VCaP (cell line): ENCODE measurements at regions not wholly inside any gene's neighbourhood (a gene's known extent, or its start where the extent isn't known, plus 50 kb on each side); places are given as distances from the start of the nearest gene placed in this dataset.

Experiments
- H3K27ac ChIP-seq: fragments of 450-650 bp; 2 replicates; pipeline ENCODE4 v1.5.1; 2017
- TF ChIP-seq, protein P1 (sequence below): fragments of 450-650 bp; conservative IDR thresholded peaks from 2 replicates; pipeline ENCODE4 v1.5.1; 2017; ENCODE audit warnings: mild to moderate bottlenecking, moderate library complexity

DNA sequence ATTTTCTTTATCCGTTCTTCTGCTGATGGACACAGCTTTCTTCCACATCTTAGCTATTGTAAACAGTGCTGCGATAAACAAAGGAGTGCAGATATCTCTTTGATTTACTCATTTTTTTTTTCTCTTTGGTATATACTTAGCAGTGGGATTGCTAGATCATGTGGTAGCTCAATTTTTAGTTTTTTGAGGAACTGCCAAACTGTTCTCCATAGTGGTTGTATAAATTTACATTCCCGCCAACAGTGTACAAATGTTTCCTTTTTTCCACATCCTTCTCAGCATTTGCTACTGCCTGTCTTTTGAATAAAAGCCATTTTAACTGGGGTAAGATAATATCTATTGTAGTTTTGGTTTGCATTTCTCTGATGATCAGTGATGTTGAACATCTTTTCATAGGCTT, 196.8 kb upstream of the ZNF717 start:
- TF ChIP-seq, protein P1, sequence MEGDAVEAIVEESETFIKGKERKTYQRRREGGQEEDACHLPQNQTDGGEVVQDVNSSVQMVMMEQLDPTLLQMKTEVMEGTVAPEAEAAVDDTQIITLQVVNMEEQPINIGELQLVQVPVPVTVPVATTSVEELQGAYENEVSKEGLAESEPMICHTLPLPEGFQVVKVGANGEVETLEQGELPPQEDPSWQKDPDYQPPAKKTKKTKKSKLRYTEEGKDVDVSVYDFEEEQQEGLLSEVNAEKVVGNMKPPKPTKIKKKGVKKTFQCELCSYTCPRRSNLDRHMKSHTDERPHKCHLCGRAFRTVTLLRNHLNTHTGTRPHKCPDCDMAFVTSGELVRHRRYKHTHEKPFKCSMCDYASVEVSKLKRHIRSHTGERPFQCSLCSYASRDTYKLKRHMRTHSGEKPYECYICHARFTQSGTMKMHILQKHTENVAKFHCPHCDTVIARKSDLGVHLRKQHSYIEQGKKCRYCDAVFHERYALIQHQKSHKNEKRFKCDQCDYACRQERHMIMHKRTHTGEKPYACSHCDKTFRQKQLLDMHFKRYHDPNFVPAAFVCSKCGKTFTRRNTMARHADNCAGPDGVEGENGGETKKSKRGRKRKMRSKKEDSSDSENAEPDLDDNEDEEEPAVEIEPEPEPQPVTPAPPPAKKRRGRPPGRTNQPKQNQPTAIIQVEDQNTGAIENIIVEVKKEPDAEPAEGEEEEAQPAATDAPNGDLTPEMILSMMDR, result no peak
- no peak overlapping the region for H3K27ac ChIP-seq

DNA sequence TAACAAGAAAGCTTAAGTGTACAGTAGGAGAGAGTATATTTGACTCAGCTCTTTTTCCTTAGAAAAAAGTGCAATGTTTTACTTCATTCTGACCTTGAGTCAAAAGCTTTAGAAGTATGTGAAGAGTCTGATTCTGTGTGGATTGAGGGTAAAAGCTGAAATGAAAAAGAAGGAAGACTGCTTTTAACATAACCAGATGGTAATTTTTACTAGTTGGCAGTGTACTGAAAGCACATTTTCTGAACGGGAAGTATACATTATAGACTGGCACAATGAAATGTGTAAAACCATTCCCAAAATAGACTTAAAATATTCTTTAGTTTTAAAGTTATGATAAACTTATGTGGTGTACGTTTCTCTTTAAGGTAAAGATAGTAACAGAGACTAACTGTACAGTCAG, 197.8 kb upstream of the ZNF717 start:
- no peak overlapping the region for H3K27ac ChIP-seq
- TF ChIP-seq, protein P1, result no peak

DNA sequence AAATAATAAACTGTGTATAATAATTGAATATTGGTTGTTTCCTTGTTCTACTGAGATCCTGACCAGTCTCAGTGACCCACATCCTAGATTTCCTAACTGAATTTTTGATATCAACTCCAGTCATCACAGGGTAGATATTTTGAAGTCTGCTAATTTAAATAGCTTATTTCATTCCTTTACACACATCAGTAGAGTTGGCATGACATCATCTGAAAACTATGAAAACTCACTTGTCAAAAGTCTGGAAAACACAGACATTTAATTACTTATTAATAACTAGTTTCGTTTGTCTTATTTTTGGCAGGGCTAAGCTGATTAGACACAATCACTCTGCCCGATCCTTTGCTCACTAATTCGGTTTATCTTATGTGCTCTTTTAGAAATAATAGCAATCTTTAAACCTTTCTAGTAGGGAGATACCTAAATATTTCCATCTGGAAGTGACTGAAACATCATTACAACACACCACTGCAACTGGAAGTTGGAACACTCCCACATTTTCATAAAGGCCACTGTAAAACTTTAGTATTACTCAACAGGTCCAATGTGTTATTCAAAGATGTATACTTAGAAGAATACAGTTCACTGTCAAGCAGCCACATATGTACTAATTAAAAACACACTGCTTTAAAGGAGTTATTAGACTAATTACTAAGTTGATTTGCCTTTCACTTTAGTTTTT, 198.4 kb upstream of the ZNF717 start:
- TF ChIP-seq, protein P1, result no peak

DNA sequence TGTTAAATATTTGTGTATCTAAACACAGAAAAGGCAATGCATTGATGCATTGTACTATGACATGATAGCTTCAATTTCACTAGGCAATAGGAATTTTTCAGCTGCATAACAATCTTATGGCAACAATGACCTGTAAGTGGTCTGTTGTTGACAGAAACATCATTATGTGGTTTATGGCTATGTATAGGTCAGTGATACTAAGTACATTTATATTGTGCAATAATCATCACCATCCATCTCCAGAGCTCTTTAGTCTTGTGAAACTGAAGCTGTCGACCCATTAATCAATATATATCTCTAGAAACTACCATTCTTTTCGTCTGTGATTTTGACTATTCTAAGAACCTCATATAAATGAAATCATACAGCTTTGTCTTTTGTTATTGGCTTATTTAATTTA, 200.1 kb upstream of the ZNF717 start:
- TF ChIP-seq, protein P1, result no peak
- no peak overlapping the region for H3K27ac ChIP-seq

More for the DNA sequence above, 198.4 kb upstream of the ZNF717 start:
- no peak overlapping the region for H3K27ac ChIP-seq

DNA sequence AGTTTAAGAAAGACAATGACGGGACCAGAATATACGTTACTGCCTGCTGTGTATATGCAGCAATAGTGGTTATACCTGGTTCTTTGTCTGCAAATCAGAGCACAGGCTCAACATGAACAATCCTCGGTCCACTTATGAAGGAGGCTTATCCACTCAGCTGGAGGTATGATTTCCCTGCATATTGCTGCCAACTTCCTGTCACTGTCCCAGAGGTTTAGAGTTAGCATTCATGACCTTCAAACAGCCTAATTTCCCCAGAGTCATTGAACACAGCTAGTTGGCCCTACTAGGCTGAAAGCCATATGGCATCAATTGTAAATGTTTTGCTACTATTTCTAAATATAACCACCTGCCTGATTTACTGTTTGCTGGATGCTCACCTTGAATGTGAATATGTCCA, 224.9 kb upstream of the ZNF717 start:
- TF ChIP-seq, protein P1, result no peak
- H3K27ac ChIP-seq, result no peak overlapping the region

DNA sequence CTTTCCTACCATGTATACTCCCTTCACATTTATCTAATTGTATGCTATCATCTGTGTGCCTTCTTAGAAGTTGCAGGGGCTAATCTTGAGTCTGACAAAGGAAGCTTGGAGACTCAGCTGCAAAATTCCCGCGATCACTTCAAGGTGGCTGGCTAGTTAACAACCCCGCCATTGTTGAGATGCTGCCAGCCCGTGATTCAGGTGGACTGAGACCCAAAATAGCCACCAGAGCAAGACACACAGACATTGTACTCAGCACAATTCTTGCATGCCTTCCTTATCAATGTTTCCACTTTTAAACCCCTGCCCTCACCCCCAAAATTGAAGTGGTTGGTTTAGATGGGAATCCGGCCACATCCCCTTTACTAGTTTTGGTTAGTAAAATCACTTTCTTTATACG, 225.8 kb upstream of the ZNF717 start:
- TF ChIP-seq, protein P1, result no peak
- no peak overlapping the region for H3K27ac ChIP-seq

DNA sequence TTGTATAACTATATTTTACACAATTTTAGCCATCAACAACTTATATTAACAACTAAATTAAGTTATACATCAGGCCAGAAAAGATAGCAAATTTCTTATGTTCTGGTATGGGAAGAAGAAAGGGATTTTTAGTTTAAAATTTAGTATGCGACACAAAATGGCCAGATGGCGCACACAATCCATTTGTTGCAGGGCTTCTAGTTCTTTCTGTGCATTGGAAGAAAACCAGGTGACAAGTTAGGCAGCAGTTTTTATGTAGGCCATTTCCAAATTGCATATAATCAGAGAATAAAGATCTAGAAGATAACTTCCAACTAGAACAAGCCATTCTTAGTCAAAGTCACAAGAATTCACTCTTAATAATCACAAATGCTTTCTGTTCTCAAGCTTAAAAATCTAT, 230.1 kb upstream of the ZNF717 start:
- TF ChIP-seq, protein P1, result no peak
- H3K27ac ChIP-seq, result no peak overlapping the region
